Femur (tissue), 1 donor: ENCODE measurements at regions not wholly inside any gene's neighbourhood (a gene's known extent, or its start where the extent isn't known, plus 50 kb on each side); places are given as distances from the start of the nearest gene placed in this dataset.
A peak's percentile ranks its signal among the peaks of the same experiment; 100 is the strongest.
"Not testable (repeated sequence)": the region's sequence is repeated elsewhere in the genome, so short reads cannot be mapped to it uniquely, and the experiment has no call there.

Source experiments
- DNase-seq: peaks from one replicate; pipeline ENCODE4 v3.0.0-alpha.2; 2017

DNA sequence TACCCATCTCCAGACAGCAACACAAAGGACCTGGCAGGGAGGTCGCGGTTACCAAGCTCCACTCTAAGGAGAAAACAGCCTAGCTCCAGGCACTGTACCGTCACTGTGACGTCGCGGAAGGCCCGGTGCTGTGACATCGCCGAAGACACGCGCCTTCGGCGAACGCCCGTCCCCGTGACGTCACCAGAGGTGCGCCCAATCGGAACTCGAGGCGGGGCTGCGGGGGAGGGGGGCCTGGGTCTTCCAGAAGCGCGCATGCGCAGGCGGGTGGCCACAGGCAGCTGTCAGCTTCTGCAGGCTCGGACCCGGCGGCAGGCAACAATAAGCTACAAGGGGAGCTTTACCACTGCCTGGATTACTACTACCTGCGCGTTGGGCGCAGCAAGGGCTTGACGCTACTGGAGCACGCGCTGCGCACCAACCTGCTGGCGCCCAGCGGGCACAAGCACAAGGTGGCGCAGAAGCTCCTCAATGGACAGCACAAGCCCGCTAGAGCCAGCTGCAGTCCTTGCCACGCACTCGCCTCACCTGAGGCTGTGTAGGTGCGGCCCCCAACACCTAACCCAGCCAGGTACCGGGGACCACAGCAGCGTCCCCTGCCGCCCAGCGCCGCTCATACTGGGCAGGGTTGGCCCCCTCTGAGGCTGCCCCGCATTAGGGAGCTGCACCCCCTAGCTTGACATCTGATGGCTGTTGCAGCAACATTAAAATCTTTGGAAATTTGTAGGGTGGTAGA lies 208.4 kb downstream of the TPST1 start:
- peak; percentile 92 for DNase-seq

GRCh38 chr7:66415659-66416265 lies 210.6 kb downstream of the TPST1 start:
- DNase-seq: no peak

GRCh38 chr7:66418537-66418936 lies 210.1 kb upstream of the KCTD7 start:
- DNase-seq: no peak

GRCh38 chr7:66419210-66419609 lies 209.5 kb upstream of the KCTD7 start:
- DNase-seq: no peak

GRCh38 chr7:66421830-66422475 lies 206.7 kb upstream of the KCTD7 start:
- DNase-seq: no peak

- no peak for DNase-seq
Observed at GRCh38 chr7:66423729-66424128, 205.0 kb upstream of the KCTD7 start.

DNA sequence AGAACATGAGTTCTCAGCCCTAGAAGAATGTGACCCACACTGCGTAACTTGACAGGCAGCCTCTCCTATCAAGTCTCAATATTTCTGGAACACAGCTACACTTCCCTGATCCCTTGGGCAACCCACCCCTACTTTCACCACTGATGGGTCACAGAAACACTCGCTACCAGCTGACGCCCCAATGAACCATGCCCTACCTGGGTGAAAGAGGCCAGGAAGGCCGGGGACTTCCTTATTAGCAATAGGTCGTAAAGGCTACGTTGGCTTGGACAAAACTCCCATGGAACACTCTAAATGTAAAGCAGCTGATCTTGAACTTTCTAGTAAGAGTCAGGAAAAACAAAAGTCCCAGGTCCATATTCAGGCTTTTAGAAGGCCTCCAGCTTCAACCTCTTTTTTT lies 202.3 kb upstream of the KCTD7 start:
- no peak for DNase-seq

GRCh38 chr7:66426996-66427395 lies 201.7 kb upstream of the KCTD7 start:
- DNase-seq: no peak

GRCh38 chr7:66427956-66428355 lies 200.7 kb upstream of the KCTD7 start:
- DNase-seq: no peak

DNA sequence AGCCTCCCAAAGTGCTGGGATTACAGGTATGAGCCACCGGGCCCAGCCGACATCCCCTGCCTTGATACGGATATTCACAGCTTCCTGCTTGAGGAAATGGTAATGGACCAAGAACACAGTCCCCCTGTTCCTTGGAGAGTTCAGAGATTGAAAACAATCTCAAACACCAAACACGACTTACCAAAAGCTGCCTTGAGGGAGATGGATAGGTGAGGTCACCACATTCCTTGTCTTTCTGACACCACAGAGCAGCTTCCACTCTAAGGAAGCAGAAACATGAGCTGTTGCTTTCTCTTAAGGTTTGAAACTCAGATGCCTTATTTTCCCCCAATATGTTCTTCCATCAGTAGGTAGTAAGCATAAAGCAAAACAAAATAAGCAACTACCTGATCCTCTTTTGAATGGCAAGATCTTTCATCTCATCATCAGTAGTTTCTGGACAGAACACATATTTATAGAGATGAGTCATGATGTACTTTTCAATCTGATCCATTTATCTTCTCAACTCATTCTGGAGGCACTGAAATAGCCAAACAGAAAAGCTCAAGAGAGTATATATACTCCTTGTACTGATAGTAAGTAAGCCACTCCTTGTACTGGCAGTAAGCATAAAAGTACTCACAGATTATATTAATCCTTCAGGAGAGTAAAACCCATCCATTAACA lies 199.1 kb upstream of the KCTD7 start:
- no peak for DNase-seq

- DNase-seq: no peak
Observed at GRCh38 chr7:66430164-66430545, 198.5 kb upstream of the KCTD7 start.

- DNase-seq: not testable (repeated sequence)
Observed at GRCh38 chr7:66438703-66439405, 189.8 kb upstream of the KCTD7 start.

GRCh38 chr7:66442385-66442784 lies 186.3 kb upstream of the KCTD7 start:
- no peak for DNase-seq

DNA sequence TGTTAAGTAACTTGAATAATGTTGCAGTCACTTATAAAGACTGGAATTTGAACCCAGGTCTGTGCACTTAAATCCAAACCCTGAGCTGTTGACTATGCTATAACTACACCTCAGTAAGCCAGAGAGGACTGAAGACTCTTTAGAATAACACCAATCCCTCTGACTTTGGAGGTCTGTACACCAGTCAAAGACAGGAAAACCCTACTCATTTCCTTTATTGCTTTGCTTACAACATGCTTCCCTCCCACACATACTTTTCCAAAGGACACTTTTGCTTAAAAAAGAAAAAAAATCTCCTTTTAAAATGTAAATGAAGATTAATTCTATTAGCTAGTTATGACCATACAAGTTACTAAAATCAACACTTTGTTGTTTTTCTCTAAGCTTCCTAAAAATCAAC lies 184.7 kb upstream of the KCTD7 start:
- DNase-seq: no peak

DNA sequence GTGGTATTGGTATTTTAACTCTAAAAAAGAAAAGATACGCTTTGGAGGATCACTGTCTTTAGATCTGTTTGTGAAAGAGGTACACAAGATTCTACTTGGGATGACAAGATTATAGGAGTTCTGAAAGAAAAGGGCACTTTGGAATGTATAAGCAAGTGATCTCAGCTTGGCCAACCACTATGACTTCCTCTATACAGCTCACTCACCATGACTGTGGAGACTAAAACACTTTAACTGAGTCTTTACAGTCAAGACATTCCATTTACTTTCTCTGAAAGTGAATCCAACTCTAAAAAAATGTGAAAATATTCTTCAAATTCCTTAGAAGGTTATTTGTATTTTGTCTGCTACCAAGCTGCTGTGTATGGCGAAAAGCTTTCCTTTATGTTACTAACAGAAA lies 181.7 kb upstream of the KCTD7 start:
- DNase-seq: not testable (repeated sequence)

GRCh38 chr7:66450814-66451213 lies 177.9 kb upstream of the KCTD7 start:
- DNase-seq: not testable (repeated sequence)

GRCh38 chr7:66451713-66452112 lies 177.0 kb upstream of the KCTD7 start:
- not testable (repeated sequence) for DNase-seq

DNA sequence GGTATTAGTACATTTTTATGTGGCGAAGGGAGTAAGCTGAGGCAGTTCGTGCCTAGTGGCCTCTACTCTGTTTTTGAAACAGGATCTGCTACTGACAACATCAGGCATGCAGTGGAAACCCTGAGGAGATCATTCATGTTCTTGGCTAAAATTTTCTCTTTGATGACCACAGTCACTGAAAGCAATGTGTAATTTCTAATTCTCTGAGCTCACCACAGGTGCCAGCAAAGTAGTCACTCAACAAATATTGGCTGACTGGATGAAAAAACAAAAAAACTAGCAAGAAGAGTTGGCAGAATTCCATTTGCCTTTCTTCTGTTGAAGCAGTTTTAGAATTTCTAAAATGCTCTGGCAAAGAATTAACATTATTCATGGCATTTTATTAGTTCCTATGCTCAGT lies 176.5 kb upstream of the KCTD7 start:
- no peak for DNase-seq

DNA sequence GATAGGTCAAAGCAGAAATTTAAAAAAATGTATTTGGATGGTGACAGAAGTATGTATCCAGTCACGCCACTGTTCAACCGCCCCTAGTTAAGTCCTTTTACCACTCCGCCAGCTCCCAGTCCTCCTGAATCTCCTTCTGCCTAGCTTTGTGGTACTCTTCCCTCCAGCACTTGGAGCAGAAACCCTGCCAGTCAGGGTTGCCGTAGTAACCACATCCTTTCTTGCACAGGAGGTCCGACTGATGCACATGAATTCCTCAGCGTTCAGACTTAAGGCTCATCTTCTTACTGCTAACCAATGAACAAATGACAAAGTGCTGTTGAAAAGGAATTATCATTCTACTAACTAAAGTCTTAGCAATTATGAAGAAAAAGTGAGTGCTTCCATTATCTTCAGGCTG lies 175.3 kb upstream of the KCTD7 start:
- DNase-seq: no peak

GRCh38 chr7:66454600-66455225 lies 174.0 kb upstream of the KCTD7 start:
- no peak for DNase-seq

DNA sequence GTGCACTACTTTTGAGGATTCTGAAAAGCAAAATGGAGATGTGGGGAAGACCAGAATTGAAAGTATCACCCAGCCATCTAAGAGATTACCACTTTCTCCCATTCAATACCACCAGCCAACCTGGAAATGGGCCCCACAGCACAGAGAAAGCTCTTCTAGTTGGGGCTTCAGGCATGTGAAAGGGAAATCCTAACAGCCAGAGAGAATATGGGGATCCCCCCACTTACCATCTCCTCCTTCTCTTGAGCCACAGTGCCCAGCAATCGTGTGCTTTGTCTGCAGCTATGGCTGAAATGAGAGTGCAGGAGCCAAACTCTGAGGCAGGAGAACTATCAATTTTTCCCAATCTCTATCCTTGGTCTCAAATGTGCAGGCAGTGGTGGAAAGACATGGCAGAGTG lies 173.2 kb upstream of the KCTD7 start:
- not testable (repeated sequence) for DNase-seq

- DNase-seq: not testable (repeated sequence)
Observed at GRCh38 chr7:66456431-66456830, 172.2 kb upstream of the KCTD7 start.

GRCh38 chr7:66458991-66459390 lies 169.7 kb upstream of the KCTD7 start:
- DNase-seq: not testable (repeated sequence)
